H9 (cell line): ENCODE measurements at regions not wholly inside any gene's neighbourhood (a gene's known extent, or its start where the extent isn't known, plus 50 kb on each side); places are given as distances from the start of the nearest gene placed in this dataset.

Experiments used
- DNase-seq: peaks from one replicate; pipeline ENCODE4 v3.0.0-alpha.2; 2017
- H2AFZ ChIP-seq: one replicate; pipeline ENCODE4 v1.6.1; 2013; ENCODE audit warnings: mild to moderate bottlenecking, low read length, control low read depth, moderate library complexity
- H2AK5ac ChIP-seq: 2 replicates; pipeline ENCODE4 v1.6.1; 2013; ENCODE audit warnings: low read length, control low read depth, mixed read lengths; ENCODE audit not compliant: insufficient read length
- H2BK120ac ChIP-seq: one replicate; pipeline ENCODE4 v1.6.1; 2013; ENCODE audit warnings: low read depth, mild to moderate bottlenecking, low read length, control low read depth, inconsistent platforms; ENCODE audit not compliant: poor library complexity, severe bottlenecking
- H2BK12ac ChIP-seq: 2 replicates; pipeline ENCODE4 v1.6.1; 2013; ENCODE audit warnings: low read length, control low read depth, mixed read lengths, low read depth; ENCODE audit not compliant: insufficient read length
- H2BK15ac ChIP-seq: 2 replicates; pipeline ENCODE4 v1.6.1; 2013; ENCODE audit warnings: low read depth, low read length, control low read depth
- H2BK20ac ChIP-seq: one replicate; pipeline ENCODE4 v1.6.1; 2013; ENCODE audit warnings: low read depth, mild to moderate bottlenecking, low read length, control low read depth, inconsistent platforms; ENCODE audit not compliant: poor library complexity, severe bottlenecking
- H2BK5ac ChIP-seq: 2 replicates; pipeline ENCODE4 v1.6.1; 2013; ENCODE audit warnings: low read length, control low read depth, mixed read lengths; ENCODE audit not compliant: insufficient read length
- H3K14ac ChIP-seq: 2 replicates; pipeline ENCODE4 v1.6.1; 2013; ENCODE audit warnings: low read length, control low read depth; ENCODE audit not compliant: insufficient read depth
- H3K18ac ChIP-seq: 2 replicates; pipeline ENCODE4 v1.6.1; 2013; ENCODE audit warnings: low read depth, mild to moderate bottlenecking, mixed read lengths, low read length, control low read depth; ENCODE audit not compliant: insufficient read length
- H3K23ac ChIP-seq: 2 replicates; pipeline ENCODE4 v1.6.1; 2013; ENCODE audit warnings: low read length, control low read depth, mixed read lengths, low read depth; ENCODE audit not compliant: insufficient read length
- H3K23me2 ChIP-seq: 2 replicates; pipeline ENCODE4 v1.6.1; 2013; ENCODE audit warnings: low read depth, mild to moderate bottlenecking, mixed read lengths, low read length, control low read depth; ENCODE audit not compliant: insufficient read length, poor library complexity, severe bottlenecking
- H3K27ac ChIP-seq: 2 replicates; pipeline ENCODE4 v1.5.1; 2013; ENCODE audit warnings: low read length, control low read depth, mixed read lengths, low read depth; ENCODE audit not compliant: insufficient read length
- H3K27me3 ChIP-seq: 2 replicates; pipeline ENCODE4 v1.6.1; 2013; ENCODE audit warnings: low read length, control low read depth, inconsistent platforms; ENCODE audit not compliant: insufficient read depth
- H3K4ac ChIP-seq: 2 replicates; pipeline ENCODE4 v1.6.1; 2013; ENCODE audit warnings: low read depth, mild to moderate bottlenecking, control low read depth, inconsistent platforms, low read length, moderate library complexity
- H3K4me1 ChIP-seq: 2 replicates; pipeline ENCODE4 v1.6.1; 2013; ENCODE audit warnings: low read length, control low read depth, inconsistent platforms; ENCODE audit not compliant: insufficient read depth
- H3K4me2 ChIP-seq: 2 replicates; pipeline ENCODE4 v1.6.1; 2013; ENCODE audit warnings: low read length, control low read depth, mixed read lengths; ENCODE audit not compliant: insufficient read length, insufficient read depth
- H3K56ac ChIP-seq: 2 replicates; pipeline ENCODE4 v1.6.1; 2013; ENCODE audit warnings: low read depth, mild to moderate bottlenecking, mixed read lengths, low read length, control low read depth; ENCODE audit not compliant: insufficient read length
- H3K79me1 ChIP-seq: 2 replicates; pipeline ENCODE4 v1.6.1; 2013; ENCODE audit warnings: low read depth, mild to moderate bottlenecking, moderate library complexity, low read length, control low read depth, inconsistent platforms; ENCODE audit not compliant: insufficient read depth, poor library complexity, severe bottlenecking
- H3K79me2 ChIP-seq: 2 replicates; pipeline ENCODE4 v1.6.1; 2013; ENCODE audit warnings: low read length, control low read depth, inconsistent platforms; ENCODE audit not compliant: insufficient read depth
- H3K9ac ChIP-seq: 2 replicates; pipeline ENCODE4 v1.6.1; 2013; ENCODE audit warnings: low read length, control low read depth, mixed read lengths; ENCODE audit not compliant: insufficient read length; ENCODE audit errors: extremely low read depth
- H3K9me3 ChIP-seq: one replicate; pipeline ENCODE4 v1.6.1; 2013; ENCODE audit warnings: low read depth, low read length, inconsistent platforms; ENCODE audit not compliant: control insufficient read depth
- H3T11ph ChIP-seq: one replicate; pipeline ENCODE4 v1.6.1; 2013; ENCODE audit warnings: mild to moderate bottlenecking, low read length, control low read depth, inconsistent platforms
- H4K20me1 ChIP-seq: one replicate; pipeline ENCODE4 v1.6.1; 2013; ENCODE audit not compliant: control insufficient read depth, insufficient read length, insufficient read depth
- H4K5ac ChIP-seq: 2 replicates; pipeline ENCODE4 v1.6.1; 2013; ENCODE audit warnings: low read depth, mild to moderate bottlenecking, mixed read lengths, low read length, control low read depth; ENCODE audit not compliant: insufficient read length
- H4K8ac ChIP-seq: replicated peaks from 2 replicates; pipeline ENCODE4 v1.6.1; 2013; ENCODE audit warnings: low read length, control low read depth, mixed read lengths, low read depth; ENCODE audit not compliant: insufficient read length
- H4K91ac ChIP-seq: 2 replicates; pipeline ENCODE4 v1.6.1; 2013; ENCODE audit warnings: low read depth, mild to moderate bottlenecking, moderate library complexity, mixed read lengths, low read length, control low read depth; ENCODE audit not compliant: insufficient read length
- H3K27ac Mint-ChIP-seq, 3 experiments: 2 replicates in 2 of 3; 3 replicates in 1 of 3; pipeline ENCODE4 v1.8.0; 2020 to 2021; ENCODE audit warnings: mixed read lengths in 3 of 3, mild to moderate bottlenecking in 1 of 3, moderate library complexity in 1 of 3
- H3K27me3 Mint-ChIP-seq: 2 replicates; pipeline ENCODE4 v1.8.0; 2021; ENCODE audit warnings: low read depth, mild to moderate bottlenecking, moderate library complexity, mixed read lengths
- H3K36me3 Mint-ChIP-seq, 3 experiments: 2 replicates in 2 of 3; 3 replicates in 1 of 3; pipeline ENCODE4 v1.8.0; 2020 to 2021; ENCODE audit warnings: low read depth in 3 of 3, mixed read lengths in 3 of 3; ENCODE audit not compliant: insufficient read depth in 1 of 3
- H3K4me1 Mint-ChIP-seq, 2 experiments: 2 replicates each; pipeline ENCODE4 v1.8.0; 2020; ENCODE audit warnings: mixed read lengths in 2 of 2
- H3K4me3 Mint-ChIP-seq, 2 experiments: 2 replicates in 1 of 2; 3 replicates in 1 of 2; pipeline ENCODE4 v1.8.0; 2020 to 2021; ENCODE audit warnings: mild to moderate bottlenecking in 2 of 2, mixed read lengths in 2 of 2, moderate library complexity in 1 of 2
- H3K9me3 Mint-ChIP-seq, 2 experiments: 2 replicates in 1 of 2; 3 replicates in 1 of 2; pipeline ENCODE4 v1.8.0; 2020; ENCODE audit warnings: mild to moderate bottlenecking in 2 of 2, mixed read lengths in 2 of 2, moderate library complexity in 1 of 2
- TF ChIP-seq, protein P1 (sequence below): fragments of 200-600 bp; sonication (generic); conservative IDR thresholded peaks from 3 replicates; pipeline ENCODE4 v1.8.0; 2021; ENCODE audit warnings: antibody characterized with exemption, mild to moderate bottlenecking

DNA sequence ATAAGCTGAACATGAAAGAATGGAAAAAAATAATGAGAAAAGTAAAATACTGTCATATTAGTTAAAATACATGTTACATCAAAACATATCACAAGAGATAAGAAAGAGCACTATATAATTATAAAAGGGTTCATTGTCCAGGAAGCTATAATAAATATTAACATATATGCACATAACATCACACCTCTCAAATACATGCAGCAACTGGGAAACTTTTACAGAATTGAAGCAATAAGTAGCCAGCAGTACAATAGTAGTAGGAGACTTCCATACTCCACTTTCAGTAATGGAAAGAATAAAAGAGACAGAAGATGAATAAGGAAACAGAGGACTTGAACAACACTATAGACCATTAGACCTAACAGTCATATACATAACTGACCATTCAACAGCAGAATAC lies 90.4 kb downstream of the AHSP start:
- Histone ChIP-seq H3K27ac (no peak overlapping the region), H2BK15ac (no peak overlapping the region), H4K20me1 (no peaks in the 10 kb centered on the region), H3K79me2 (no peaks in the 10 kb centered on the region), H3K4me2 (no peak overlapping the region), H3K9me3 (peaks cover 24% of the 10 kb centered on the region), H3K14ac (no peak overlapping the region), H3K4ac (no peak overlapping the region), H2BK12ac (no peak overlapping the region), H2AFZ (no peak overlapping the region), H3T11ph (no peak overlapping the region), H4K91ac (no peak overlapping the region), H2BK5ac (no peak overlapping the region), H2BK120ac (no peak overlapping the region), H3K27me3 (no peaks in the 10 kb centered on the region), H3K56ac (no peak overlapping the region), H2BK20ac (no peak overlapping the region), H2AK5ac (no peak overlapping the region), H3K23me2 (no peaks in the 10 kb centered on the region), H3K79me1 (no peaks in the 10 kb centered on the region), H3K9ac (no peak overlapping the region), H3K4me1 (no peaks in the 10 kb centered on the region), H4K5ac (no peak overlapping the region), H3K23ac (no peak overlapping the region), H3K18ac (no peak overlapping the region), H4K8ac (no peak overlapping the region)
- H3K4me3 Mint-ChIP-seq: no peak overlapping the region
- TF ChIP-seq, protein P1, sequence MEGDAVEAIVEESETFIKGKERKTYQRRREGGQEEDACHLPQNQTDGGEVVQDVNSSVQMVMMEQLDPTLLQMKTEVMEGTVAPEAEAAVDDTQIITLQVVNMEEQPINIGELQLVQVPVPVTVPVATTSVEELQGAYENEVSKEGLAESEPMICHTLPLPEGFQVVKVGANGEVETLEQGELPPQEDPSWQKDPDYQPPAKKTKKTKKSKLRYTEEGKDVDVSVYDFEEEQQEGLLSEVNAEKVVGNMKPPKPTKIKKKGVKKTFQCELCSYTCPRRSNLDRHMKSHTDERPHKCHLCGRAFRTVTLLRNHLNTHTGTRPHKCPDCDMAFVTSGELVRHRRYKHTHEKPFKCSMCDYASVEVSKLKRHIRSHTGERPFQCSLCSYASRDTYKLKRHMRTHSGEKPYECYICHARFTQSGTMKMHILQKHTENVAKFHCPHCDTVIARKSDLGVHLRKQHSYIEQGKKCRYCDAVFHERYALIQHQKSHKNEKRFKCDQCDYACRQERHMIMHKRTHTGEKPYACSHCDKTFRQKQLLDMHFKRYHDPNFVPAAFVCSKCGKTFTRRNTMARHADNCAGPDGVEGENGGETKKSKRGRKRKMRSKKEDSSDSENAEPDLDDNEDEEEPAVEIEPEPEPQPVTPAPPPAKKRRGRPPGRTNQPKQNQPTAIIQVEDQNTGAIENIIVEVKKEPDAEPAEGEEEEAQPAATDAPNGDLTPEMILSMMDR: no peak
- no peaks in the 10 kb centered on the region for H3K4me1 Mint-ChIP-seq
- no peak for DNase-seq
- no peak overlapping the region for H3K27ac Mint-ChIP-seq
- peaks cover 0 to 25% (median 0%) of the 10 kb centered on the region in 3 experiments; a peak in 3 of 7 replicates for H3K36me3 Mint-ChIP-seq
- H3K9me3 Mint-ChIP-seq: peaks cover 87 to 90% of the 10 kb centered on the region in 2 experiments
- H3K27me3 Mint-ChIP-seq: no peaks in the 10 kb centered on the region; the same call in 1 of the 2 replicates
